NCI-H2029 (cell line): ENCODE measurements at regions not wholly inside any gene's neighbourhood (a gene's known extent, or its start where the extent isn't known, plus 50 kb on each side); places are given as distances from the start of the nearest gene placed in this dataset.

ENCODE experiments used
- DNase-seq: peaks from one replicate; lab custom pipeline; 2025; lab: John Stamatoyannopoulos, UW

GRCh38 chr4:30314001-30314400 is 406.2 kb upstream of the PCDH7 start:
- DNase-seq: no peak

DNA sequence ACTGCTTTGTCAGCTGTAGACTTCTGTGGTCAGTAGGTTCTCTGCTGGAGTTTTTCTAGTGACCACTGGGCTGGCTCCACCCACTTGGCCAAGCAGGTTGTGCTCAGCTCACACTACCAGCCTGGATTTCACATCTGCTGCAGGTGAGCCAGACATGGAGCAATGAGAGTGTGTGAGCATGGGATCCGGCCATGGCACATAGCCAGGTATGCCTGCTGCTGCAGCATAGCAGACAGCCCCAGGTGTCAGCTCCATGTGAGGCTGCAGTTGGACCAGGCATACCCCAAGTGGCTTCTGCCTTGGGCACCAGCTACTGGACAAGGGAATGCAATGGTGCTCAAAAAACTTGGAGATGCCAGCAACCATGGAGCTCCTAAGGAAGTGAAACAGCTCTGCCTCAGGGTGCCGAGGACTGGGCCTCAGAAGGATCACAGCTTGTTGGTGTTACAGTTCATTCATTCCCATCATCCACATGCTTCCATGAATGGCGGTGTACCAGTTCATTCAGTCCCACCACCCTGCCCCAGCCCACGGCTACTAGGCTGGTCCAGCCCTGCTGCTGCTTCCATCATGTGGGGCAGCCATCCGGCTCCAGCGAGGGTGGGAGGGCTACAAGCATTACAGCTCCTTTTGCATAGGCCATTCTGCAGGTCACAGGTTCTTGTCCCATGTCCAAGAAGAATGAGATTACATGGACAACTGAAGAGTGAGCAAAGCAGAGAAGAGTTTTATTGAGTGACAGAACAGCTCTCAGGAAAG is 389.1 kb upstream of the PCDH7 start:
- DNase-seq: no peak

DNA sequence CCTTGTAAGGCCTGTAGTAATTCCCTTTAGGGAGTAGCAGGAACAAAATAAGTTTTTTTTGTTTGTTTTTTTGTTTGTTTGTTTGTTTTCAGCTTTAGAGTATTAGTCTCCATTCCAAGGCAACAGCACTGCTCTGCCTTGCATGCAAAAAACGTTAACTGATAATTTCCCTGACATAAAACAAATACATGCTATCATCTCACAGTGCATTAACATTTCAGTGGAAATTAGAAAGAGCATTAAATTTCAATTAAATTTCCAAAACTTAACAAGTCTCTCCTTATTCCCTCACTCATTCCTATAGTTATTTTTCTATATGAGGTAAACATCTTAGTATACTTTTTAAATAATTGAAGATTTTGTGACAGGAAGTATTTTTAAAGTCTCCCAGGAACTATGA is 378.4 kb upstream of the PCDH7 start:
- DNase-seq: no peak

GRCh38 chr4:30350288-30350687 is 369.9 kb upstream of the PCDH7 start:
- DNase-seq: no peak

GRCh38 chr4:30354605-30355004 is 365.6 kb upstream of the PCDH7 start:
- no peak for DNase-seq

GRCh38 chr4:30362436-30362835 is 357.7 kb upstream of the PCDH7 start:
- DNase-seq: no peak

DNA sequence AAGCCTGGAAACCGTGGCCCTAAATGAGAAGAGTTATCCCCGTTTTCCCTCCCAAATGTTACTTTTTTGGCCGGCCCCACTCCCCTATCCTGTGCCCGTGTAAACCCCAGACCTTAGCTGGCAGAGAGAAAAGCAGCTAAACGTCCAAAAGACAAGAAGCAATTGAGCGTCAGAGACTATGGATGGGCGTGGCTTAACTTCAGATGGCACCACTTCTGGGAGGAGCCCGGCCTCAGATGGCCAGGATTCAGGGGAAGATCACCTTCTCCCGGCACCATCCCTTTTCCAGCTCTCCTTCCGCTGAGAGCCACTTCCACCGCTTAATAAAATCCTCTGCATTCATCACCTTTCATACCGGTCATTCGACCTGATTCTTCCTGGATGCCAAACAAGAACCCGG is 350.1 kb upstream of the PCDH7 start:
- DNase-seq: no peak

DNA sequence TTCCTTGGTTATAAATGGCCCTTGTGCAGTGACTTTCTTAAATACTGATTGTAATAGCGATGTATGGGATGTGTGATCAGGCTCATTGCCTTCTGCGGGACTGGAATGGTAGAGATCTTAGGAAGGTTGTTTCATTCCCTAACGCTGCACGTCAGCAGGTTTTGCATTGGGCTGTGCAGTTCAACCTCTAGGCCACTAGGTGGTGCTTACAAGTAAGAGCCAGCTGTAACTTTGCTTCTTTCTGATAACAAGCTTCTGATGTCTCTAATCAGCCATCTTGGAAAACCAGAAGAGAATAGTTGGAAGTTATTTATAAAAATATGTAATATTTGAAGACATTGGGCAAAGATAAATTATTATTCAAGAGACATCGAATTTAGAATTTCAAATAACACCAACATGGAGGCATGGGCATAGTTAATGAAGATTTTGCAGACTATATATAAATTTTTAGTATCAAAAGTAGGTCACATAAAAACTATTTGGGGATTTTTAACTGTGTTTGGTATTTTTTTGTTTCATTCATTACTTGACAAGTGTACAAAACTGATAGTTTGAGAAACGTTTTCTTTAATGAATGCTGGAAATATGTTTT is 339.7 kb upstream of the PCDH7 start:
- peak; percentile 17 for DNase-seq

- DNase-seq: no peak
Measured at GRCh38 chr4:30385650-30386049, 334.5 kb upstream of the PCDH7 start.

DNA sequence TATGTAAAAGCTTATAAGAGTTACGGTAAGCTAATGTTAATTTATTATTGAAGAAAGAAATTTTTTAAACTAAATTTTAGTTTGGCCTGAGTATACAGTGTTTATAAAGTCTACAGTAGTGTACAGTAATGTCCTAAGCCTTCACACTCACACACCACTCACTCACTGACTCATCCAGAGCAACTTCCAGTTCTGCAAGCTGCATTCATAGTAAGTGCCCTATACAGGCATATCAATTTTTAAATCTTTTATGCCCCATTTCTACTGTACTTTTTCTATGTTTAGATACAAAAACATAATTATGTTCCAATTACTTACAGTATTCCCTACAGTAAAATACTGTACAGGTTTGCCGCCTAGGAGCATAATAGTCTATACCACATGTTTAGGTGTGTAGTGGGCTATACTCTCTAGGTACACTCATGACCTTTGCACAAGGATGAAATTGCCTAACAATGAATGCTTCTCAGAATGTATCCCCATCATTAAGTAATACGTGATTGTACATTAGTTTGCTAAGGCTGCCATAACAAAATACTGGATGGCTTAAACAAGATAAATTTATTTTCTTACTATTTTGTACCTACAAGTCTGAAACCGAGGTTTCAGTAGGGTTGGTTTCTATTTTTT is 333.8 kb upstream of the PCDH7 start:
- DNase-seq: no peak

DNA sequence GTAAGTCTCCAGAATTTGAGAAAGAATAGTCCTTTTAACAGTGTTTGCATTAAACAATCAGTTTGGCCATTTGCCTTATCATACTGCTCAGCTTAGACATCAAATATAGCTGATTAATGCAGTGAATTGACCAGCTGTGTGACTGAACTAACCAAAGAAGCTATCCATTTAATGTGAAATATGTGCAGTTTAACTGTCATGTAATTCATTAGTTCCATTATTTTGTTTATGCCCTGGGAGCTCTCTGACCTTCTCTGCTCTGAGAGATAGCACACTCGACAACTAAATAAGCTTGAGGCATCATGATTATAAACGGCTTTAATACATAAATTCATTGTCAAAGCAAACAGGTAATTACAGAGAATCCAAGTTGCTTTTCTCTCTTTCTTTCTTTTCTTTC is 324.3 kb upstream of the PCDH7 start:
- DNase-seq: no peak

DNA sequence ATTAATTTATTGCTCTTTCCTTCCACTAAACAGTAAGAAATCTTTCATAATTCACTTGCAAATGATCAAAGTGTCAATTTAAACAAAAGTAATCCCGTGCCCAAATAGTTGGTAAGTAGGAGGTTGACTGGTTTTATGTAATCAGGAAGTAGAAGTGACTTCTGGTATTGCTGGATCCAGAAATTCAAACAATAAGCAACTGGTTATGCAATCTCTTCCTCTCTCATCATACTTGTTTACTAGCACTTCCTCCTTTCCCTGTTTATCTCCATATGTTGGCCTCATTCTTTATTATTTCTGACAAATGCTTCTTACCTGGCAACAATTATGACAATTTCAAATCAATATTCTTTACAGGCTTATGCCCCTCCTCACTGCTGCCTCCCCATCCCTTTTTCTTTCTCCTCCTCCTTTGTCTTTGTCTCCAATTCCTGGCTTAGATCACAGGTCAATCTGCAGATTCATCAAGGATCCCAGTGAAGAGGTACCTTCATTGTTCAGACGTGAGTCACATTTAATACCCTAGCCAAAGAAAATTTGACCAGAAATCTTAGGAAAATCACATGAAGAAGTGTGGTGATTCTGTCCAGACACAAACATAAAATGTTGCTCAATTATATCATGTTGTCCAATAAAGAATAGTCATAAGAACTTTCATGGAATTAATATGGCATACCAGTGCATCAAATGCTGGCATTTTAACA is 323.2 kb upstream of the PCDH7 start:
- DNase-seq: no peak

- no peak for DNase-seq
Measured at GRCh38 chr4:30399476-30399875, 320.7 kb upstream of the PCDH7 start.

DNA sequence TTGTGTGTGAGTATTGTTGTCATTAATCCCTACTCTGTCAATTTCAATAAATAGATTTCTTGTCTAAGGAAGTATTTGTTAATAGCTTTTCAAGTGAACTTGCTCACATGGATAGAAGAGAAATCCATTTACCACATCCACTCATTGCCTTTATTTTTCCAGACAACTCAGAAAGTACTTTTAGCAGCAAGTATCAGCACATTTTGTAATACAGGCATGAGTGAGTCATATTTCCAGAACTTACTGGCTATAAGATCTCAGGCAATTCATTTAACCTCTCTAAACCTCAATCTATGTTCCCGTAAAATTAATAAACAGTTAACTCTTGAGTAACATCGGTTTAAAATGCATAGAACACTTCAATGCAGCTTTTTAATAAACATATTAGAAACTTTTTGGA is 317.9 kb upstream of the PCDH7 start:
- DNase-seq: no peak

- DNase-seq: no peak
Measured at GRCh38 chr4:30413915-30414314, 306.3 kb upstream of the PCDH7 start.

DNA sequence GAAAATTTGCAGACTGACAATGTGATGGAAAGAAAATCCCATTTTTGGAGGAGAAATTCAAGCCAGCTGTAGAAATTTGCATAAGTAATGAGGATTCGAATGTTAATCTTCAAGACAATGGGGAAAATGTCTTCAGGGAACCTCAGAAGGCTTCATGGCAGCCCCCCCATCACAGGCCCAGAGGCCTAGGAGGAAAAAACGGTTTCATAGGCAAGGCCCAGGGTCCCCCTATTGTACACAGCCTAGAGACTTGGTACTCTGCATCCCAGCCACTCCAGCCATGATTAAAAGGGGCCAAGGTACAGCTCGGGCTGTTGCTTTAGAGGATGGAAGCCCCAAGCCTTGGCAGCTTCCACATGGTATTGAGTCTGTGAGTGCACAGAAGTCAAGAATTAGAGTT is 303.6 kb upstream of the PCDH7 start:
- DNase-seq: no peak

DNA sequence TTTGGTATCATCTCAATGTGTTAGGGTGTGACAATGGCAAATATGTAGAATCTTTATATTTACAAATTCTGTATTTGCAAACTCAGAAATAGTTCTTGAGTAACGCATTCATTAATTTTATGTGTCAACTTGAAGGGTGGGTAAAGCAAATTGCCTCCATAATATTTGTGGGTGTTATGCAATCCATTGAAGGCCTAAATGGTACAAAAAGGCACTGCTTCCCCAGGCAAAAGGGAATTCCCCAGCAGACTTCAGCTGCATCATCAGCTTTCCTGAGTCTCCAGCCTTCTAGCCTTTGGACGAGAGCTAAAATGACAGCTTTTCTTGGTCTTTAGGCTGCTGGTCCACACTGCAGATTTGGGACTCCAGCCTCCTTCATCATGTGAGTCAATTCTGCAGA is 292.2 kb upstream of the PCDH7 start:
- DNase-seq: no peak

GRCh38 chr4:30429813-30430761 is 290.1 kb upstream of the PCDH7 start:
- DNase-seq: no peak

GRCh38 chr4:30434656-30435055 is 285.5 kb upstream of the PCDH7 start:
- no peak for DNase-seq

DNA sequence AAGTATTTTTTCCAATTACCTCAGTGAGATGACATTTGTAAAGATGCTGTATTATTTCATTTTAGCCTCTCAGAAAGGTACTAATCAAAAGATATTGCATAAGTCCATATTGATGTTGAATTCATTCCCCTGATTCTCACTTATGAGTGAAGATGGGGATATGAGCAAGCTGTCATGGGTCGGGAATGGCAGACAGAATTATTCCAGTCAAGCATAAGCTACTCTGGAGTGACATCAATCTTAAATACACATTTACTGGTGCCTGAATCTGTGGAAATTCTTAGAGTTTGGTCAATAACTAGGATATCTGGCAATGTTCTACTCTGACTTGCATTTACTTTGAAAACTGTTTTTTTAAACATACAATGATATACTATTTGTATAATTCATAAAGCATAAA is 283.8 kb upstream of the PCDH7 start:
- DNase-seq: no peak

DNA sequence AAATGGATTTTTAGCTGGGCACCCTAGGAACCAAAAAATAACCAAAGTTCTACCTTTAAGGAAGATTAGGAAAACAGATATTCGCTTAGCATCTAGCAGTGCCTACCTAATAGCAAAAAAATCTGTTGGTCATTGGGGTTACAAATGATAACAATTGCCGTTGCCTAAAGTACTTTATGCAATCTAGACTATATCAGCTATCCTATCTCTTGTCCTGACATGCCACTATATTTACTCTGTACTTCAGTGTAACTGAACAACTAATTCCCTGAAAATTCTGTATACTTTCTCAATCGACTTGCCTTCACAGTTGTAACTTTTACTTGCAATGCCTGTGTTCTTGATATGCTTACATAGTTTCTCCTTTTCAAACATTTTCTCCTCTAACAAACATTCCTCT is 282.9 kb upstream of the PCDH7 start:
- no peak for DNase-seq

DNA sequence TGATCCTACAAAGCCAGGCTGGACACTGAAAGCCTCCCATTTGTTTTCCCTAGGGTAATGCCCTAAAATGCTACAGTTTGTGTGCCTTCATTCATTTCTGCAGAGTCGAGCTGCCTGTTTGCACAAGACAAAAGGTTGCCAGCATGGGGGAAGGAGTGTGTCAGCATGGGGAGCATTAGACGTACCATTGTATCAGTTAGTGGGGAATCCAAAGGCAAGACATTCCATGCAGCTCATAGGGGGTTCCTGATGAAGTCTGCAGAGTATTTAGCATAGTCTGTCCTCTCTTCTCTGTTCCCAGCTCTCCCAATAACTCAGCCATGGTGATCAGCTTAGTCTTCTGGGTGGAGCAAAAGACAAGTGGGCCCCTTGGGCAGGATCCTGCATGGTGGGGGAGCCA is 276.9 kb upstream of the PCDH7 start:
- no peak for DNase-seq
